GM10248 (cell line): ENCODE measurements at regions not wholly inside any gene's neighbourhood (a gene's known extent, or its start where the extent isn't known, plus 50 kb on each side); places are given as distances from the start of the nearest gene placed in this dataset.

Experiments
- CTCF ChIA-PET: fragments of 300-600 bp; sonication (Branson Sonifier 250); formaldehyde crosslinking; extraction: SDS; loops from one replicate; lab custom pipeline; 2021; ENCODE audit warnings: antibody characterized with exemption; lab: Yijun Ruan, JAX
- POLR2A ChIA-PET: fragments of 350-650 bp; sonication (Branson Sonifier 250); formaldehyde crosslinking; extraction: SDS; loops from one replicate; lab custom pipeline; 2020; ENCODE audit warnings: antibody characterized with exemption; lab: Yijun Ruan, JAX
- DNase-seq: peaks from one replicate; pipeline ENCODE4 v3.0.0; 2012; ENCODE audit errors: extremely low spot score
- CTCF ChIP-seq: IDR thresholded peaks from 2 replicates; pipeline ENCODE4 v1.5.1; 2012; ENCODE audit warnings: mild to moderate bottlenecking, low read depth; ENCODE audit errors: extremely low read depth, missing control alignments, control extremely low read depth

GRCh38 chr16:66128371-66128770 is 238.1 kb upstream of the CDH5 start:
- no peak for TF ChIP-seq CTCF
- DNase-seq: no peak
- POLR2A ChIA-PET: no interaction called here
- CTCF ChIA-PET: no interaction called here

GRCh38 chr16:66127459-66128370 is 238.8 kb upstream of the CDH5 start:
- DNase-seq: no peak
- ChIA-PET POLR2A (no interaction called here), CTCF (no interaction called here)
- TF ChIP-seq CTCF: no peak

DNA sequence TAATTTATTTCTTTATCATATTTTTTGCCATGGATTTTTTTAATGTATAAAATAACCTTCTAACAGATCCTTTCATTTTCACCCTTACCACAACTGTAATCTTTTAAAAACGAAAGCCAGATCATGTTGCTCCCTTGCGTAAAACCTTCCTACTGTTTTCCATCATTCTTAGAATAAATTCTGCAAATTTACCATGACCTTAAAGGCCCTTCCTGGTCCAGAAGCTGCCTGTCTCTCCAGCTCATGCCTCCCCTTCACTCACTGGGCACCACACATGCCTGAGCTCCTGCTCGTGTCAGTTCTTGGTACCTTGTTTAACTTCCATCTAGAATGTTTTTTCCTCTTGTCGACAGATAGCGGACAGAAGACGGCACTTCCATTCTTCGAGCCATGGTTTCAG is 245.0 kb upstream of the CDH5 start:
- no peak for TF ChIP-seq CTCF
- ChIA-PET CTCF (no interaction called here), POLR2A (no interaction called here)
- DNase-seq: no peak

GRCh38 chr16:66120656-66121055 is 245.8 kb upstream of the CDH5 start:
- TF ChIP-seq CTCF: no peak
- no peak for DNase-seq
- POLR2A ChIA-PET: no interaction called here
- CTCF ChIA-PET: no interaction called here

- TF ChIP-seq CTCF: no peak
- CTCF ChIA-PET: interaction anchor here (1.7 to 1.8 kb wide), 2 partner anchors 12 to 17 kb away, joined by 3 to 4 read pairs; no protein-coding TSS in a partner anchor
- POLR2A ChIA-PET: no interaction called here
- DNase-seq: no peak
Measured at GRCh38 chr16:66116163-66117002, 250.1 kb upstream of the CDH5 start.

GRCh38 chr16:66115373-66115772 is 251.1 kb upstream of the CDH5 start:
- TF ChIP-seq CTCF: no peak
- no peak for DNase-seq
- POLR2A ChIA-PET: no interaction called here
- CTCF ChIA-PET: interaction anchor here (1.8 kb wide), 1 partner anchor 11 kb away, joined by 4 read pairs; no protein-coding TSS in a partner anchor
